Gastroesophageal sphincter (tissue), 3 donors: ENCODE measurements at regions not wholly inside any gene's neighbourhood (a gene's known extent, or its start where the extent isn't known, plus 50 kb on each side); places are given as distances from the start of the nearest gene placed in this dataset.

Experiments
- CTCF ChIP-seq, 4 experiments: fragments of 200-600 bp in 2 of 4; fragments of 450-650 bp in 2 of 4; sonication (generic) in 1 of 4; IDR thresholded peaks; one replicate each; pipeline ENCODE4 v1.5.1; 2017 to 2019; ENCODE audit warnings: antibody characterized with exemption in 4 of 4, mild to moderate bottlenecking in 2 of 4, moderate library complexity in 2 of 4
- EP300 ChIP-seq: sonication (generic); formaldehyde crosslinking; IDR thresholded peaks from one replicate; pipeline ENCODE4 v1.6.1; 2017; ENCODE audit warnings: antibody characterized with exemption, mild to moderate bottlenecking
- POLR2A ChIP-seq, 2 donors: fragments of 450-650 bp; IDR thresholded peaks; one replicate each; pipeline ENCODE4 v1.6.1; 2017; ENCODE audit warnings: antibody characterized with exemption in 2 of 2, mild to moderate bottlenecking in 2 of 2, moderate library complexity in 1 of 2
- POLR2AphosphoS5 ChIP-seq: sonication (generic); formaldehyde crosslinking; IDR thresholded peaks from one replicate; pipeline ENCODE4 v1.6.1; 2017; ENCODE audit warnings: antibody characterized with exemption

GRCh38 chr6:92473056-92473455 is 946.3 kb downstream of the EPHA7 start:
- TF ChIP-seq CTCF (IDR thresholded peaks at IDR 0.05) (no peak), POLR2A (IDR thresholded peaks at IDR 0.05) (no peak), POLR2AphosphoS5 (no peak), EP300 (no peak)
